Upper lobe of left lung (tissue), 4 donors: ENCODE measurements at regions not wholly inside any gene's neighbourhood (a gene's known extent, or its start where the extent isn't known, plus 50 kb on each side); places are given as distances from the start of the nearest gene placed in this dataset.

Source experiments
- POLR2A ChIP-seq, 4 donors: fragments of 450-650 bp; IDR thresholded peaks; one replicate each; pipeline ENCODE4 v1.5.1; 2016 to 2017; ENCODE audit warnings: antibody characterized with exemption in 4 of 4, mild to moderate bottlenecking in 2 of 4
- POLR2AphosphoS5 ChIP-seq, 2 donors: sonication (generic); formaldehyde crosslinking; IDR thresholded peaks; one replicate each; pipeline ENCODE4 v1.5.1; 2017; ENCODE audit warnings: antibody characterized with exemption in 2 of 2

DNA sequence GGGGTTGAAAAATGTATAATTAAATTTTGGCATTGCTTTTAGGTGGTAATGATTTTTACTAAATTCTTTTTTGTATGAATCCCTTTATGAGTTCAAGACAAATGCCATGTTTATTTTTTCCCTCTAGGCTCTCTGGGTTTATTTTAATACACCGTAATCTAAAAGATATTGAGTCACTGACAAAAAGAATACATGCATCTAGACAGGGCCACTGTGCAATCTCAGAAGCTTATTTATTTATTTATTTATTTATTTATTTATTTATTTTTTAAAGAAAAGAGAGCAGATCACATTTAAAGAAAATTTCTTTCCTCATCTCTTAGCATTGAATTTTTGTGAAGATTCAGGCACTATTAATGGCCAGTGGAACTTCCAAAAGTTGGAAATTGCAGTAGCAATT lies 283.9 kb upstream of the SLC10A2 start:
- no peak for TF ChIP-seq POLR2A (IDR thresholded peaks at IDR 0.05)
- no peak for TF ChIP-seq POLR2AphosphoS5 (IDR thresholded peaks at IDR 0.05)
